ENCODE measurements at regions not wholly inside any gene's neighbourhood (a gene's known extent, or its start where the extent isn't known, plus 50 kb on each side); places are given as distances from the start of the nearest gene placed in this dataset.

- H3K27ac ChIP-seq (replicated peaks; ENCODE audit: low read length), result no peak overlapping the region
- H4K91ac ChIP-seq (ENCODE audit: low read depth, low read length, poor library complexity), result no peak overlapping the region
- H3K4me2 ChIP-seq (ENCODE audit: insufficient read depth, low read length, poor library complexity, severe bottlenecking), result no peak overlapping the region
- no peak overlapping the region for H2BK15ac ChIP-seq (ENCODE audit: low read length)
- peaks cover 0 to 4% of the 10 kb centered on the region in 2 donors for H3K4me1 ChIP-seq (ENCODE audit: control insufficient read depth in 2 of 2, insufficient read depth in 1 of 2, low read depth in 1 of 2, low read length in 2 of 2)
- H3K36me3 ChIP-seq (replicated peaks in 1 of 2; ENCODE audit: control insufficient read depth in 2 of 2, insufficient read depth in 2 of 2, low read length in 2 of 2), result no peaks in the 10 kb centered on the region
- H3K14ac ChIP-seq (ENCODE audit: low read length), result no peak overlapping the region
- H4K8ac ChIP-seq (ENCODE audit: low read depth, low read length), result no peak overlapping the region
- no peak overlapping the region for H2BK120ac ChIP-seq (ENCODE audit: low read depth, low read length)
- no peak overlapping the region for H3K9ac ChIP-seq (ENCODE audit: low read depth, low read length, poor library complexity)
- no peaks in the 10 kb centered on the region for H3K79me1 ChIP-seq (ENCODE audit: low read depth, low read length)
- H3K4me3 ChIP-seq (ENCODE audit: low read length in 2 of 2), result no peak overlapping the region
- WGBS, 2 donors (ENCODE audit: extremely low coverage in 2 of 2, insufficient read length in 2 of 2, insufficient replicate concordance in 1 of 2), result no CpG with 5 or more reads among the region's 1 CpG
- H3K18ac ChIP-seq (ENCODE audit: low read length), result no peak overlapping the region
- no peak overlapping the region for H2AFZ ChIP-seq (ENCODE audit: low read length)
- no peaks in the 10 kb centered on the region for H3K27me3 ChIP-seq (ENCODE audit: control insufficient read depth in 3 of 3, insufficient read depth in 3 of 3, low read depth in 1 of 3, low read length in 3 of 3)
- H3K9me3 ChIP-seq (replicated peaks in 1 of 2; ENCODE audit: control insufficient read depth in 2 of 2, insufficient read depth in 1 of 2, low read depth in 1 of 2, low read length in 2 of 2), result no peaks in the 10 kb centered on the region
- H2BK12ac ChIP-seq (ENCODE audit: low read length), result no peak overlapping the region
- H2AK5ac ChIP-seq (ENCODE audit: low read depth, low read length), result no peak overlapping the region
- H3K4ac ChIP-seq (ENCODE audit: low read length), result no peak overlapping the region
- no peak overlapping the region for H3K23ac ChIP-seq (ENCODE audit: low read depth, low read length, poor library complexity)
- DNase-seq (ENCODE audit: low spot score), result no peak
- no peak overlapping the region for H2BK5ac ChIP-seq (ENCODE audit: low read length)
Observed at GRCh38 chr1:94769551-94769950, 50.6 kb upstream of the SLC44A3 start.

- no peaks in the 10 kb centered on the region for H3K79me1 ChIP-seq (ENCODE audit: low read depth, low read length)
- no peak overlapping the region for H3K4ac ChIP-seq (ENCODE audit: low read length)
- no peaks in the 10 kb centered on the region for H3K36me3 ChIP-seq (replicated peaks in 1 of 2; ENCODE audit: control insufficient read depth in 2 of 2, insufficient read depth in 2 of 2, low read length in 2 of 2)
- no peak overlapping the region for H4K91ac ChIP-seq (ENCODE audit: low read depth, low read length, poor library complexity)
- H3K4me2 ChIP-seq (ENCODE audit: insufficient read depth, low read length, poor library complexity, severe bottlenecking), result no peak overlapping the region
- H2BK120ac ChIP-seq (ENCODE audit: low read depth, low read length), result no peak overlapping the region
- no peak overlapping the region for H2AK5ac ChIP-seq (ENCODE audit: low read depth, low read length)
- no peak overlapping the region for H3K18ac ChIP-seq (ENCODE audit: low read length)
- no peak overlapping the region for H3K9ac ChIP-seq (ENCODE audit: low read depth, low read length, poor library complexity)
- no peaks in the 10 kb centered on the region for H3K27me3 ChIP-seq (ENCODE audit: control insufficient read depth in 3 of 3, insufficient read depth in 3 of 3, low read depth in 1 of 3, low read length in 3 of 3)
- H3K4me3 ChIP-seq (ENCODE audit: low read length in 2 of 2), result no peak overlapping the region
- H3K4me1 ChIP-seq (ENCODE audit: control insufficient read depth in 2 of 2, insufficient read depth in 1 of 2, low read depth in 1 of 2, low read length in 2 of 2), result no peaks in the 10 kb centered on the region
- no peak for DNase-seq (ENCODE audit: low spot score)
- no peak overlapping the region for H2BK5ac ChIP-seq (ENCODE audit: low read length)
- no peak overlapping the region for H3K14ac ChIP-seq (ENCODE audit: low read length)
- no peak overlapping the region for H2BK12ac ChIP-seq (ENCODE audit: low read length)
- H2AFZ ChIP-seq (ENCODE audit: low read length), result no peak overlapping the region
- no CpG with 5 or more reads among the region's 4 CpGs for WGBS, 2 donors (ENCODE audit: extremely low coverage in 2 of 2, insufficient read length in 2 of 2, insufficient replicate concordance in 1 of 2)
- no peak overlapping the region for H4K8ac ChIP-seq (ENCODE audit: low read depth, low read length)
- no peak overlapping the region for H3K27ac ChIP-seq (replicated peaks; ENCODE audit: low read length)
- H3K9me3 ChIP-seq (replicated peaks in 1 of 2; ENCODE audit: control insufficient read depth in 2 of 2, insufficient read depth in 1 of 2, low read depth in 1 of 2, low read length in 2 of 2), result no peaks in the 10 kb centered on the region
- H3K23ac ChIP-seq (ENCODE audit: low read depth, low read length, poor library complexity), result no peak overlapping the region
- H2BK15ac ChIP-seq (ENCODE audit: low read length), result no peak overlapping the region
Observed at GRCh38 chr1:94768036-94768435, 52.1 kb upstream of the SLC44A3 start.

- H3K79me1 ChIP-seq (ENCODE audit: low read depth, low read length), result no peaks in the 10 kb centered on the region
- no peak overlapping the region for H2AFZ ChIP-seq (ENCODE audit: low read length)
- no peak overlapping the region for H3K9ac ChIP-seq (ENCODE audit: low read depth, low read length, poor library complexity)
- DNase-seq (ENCODE audit: low spot score), result no peak
- no peak overlapping the region for H2BK5ac ChIP-seq (ENCODE audit: low read length)
- WGBS, 2 donors (ENCODE audit: extremely low coverage in 2 of 2, insufficient read length in 2 of 2, insufficient replicate concordance in 1 of 2), result no CpG with 5 or more reads among the region's 3 CpGs
- no peak overlapping the region for H2AK5ac ChIP-seq (ENCODE audit: low read depth, low read length)
- H3K27ac ChIP-seq (replicated peaks; ENCODE audit: low read length), result no peak overlapping the region
- H3K14ac ChIP-seq (ENCODE audit: low read length), result no peak overlapping the region
- no peak overlapping the region for H2BK15ac ChIP-seq (ENCODE audit: low read length)
- H3K4me2 ChIP-seq (ENCODE audit: insufficient read depth, low read length, poor library complexity, severe bottlenecking), result no peak overlapping the region
- no peak overlapping the region for H4K91ac ChIP-seq (ENCODE audit: low read depth, low read length, poor library complexity)
- H3K23ac ChIP-seq (ENCODE audit: low read depth, low read length, poor library complexity), result no peak overlapping the region
- H2BK120ac ChIP-seq (ENCODE audit: low read depth, low read length), result no peak overlapping the region
- H3K4ac ChIP-seq (ENCODE audit: low read length), result no peak overlapping the region
- no peak overlapping the region for H3K4me3 ChIP-seq (ENCODE audit: low read length in 2 of 2)
- H3K4me1 ChIP-seq (ENCODE audit: control insufficient read depth in 2 of 2, insufficient read depth in 1 of 2, low read depth in 1 of 2, low read length in 2 of 2), result no peaks in the 10 kb centered on the region
- H4K8ac ChIP-seq (ENCODE audit: low read depth, low read length), result no peak overlapping the region
- H3K27me3 ChIP-seq (ENCODE audit: control insufficient read depth in 3 of 3, insufficient read depth in 3 of 3, low read depth in 1 of 3, low read length in 3 of 3), result no peaks in the 10 kb centered on the region
- no peak overlapping the region for H2BK12ac ChIP-seq (ENCODE audit: low read length)
- no peak overlapping the region for H3K18ac ChIP-seq (ENCODE audit: low read length)
- H3K9me3 ChIP-seq (replicated peaks in 1 of 2; ENCODE audit: control insufficient read depth in 2 of 2, insufficient read depth in 1 of 2, low read depth in 1 of 2, low read length in 2 of 2), result no peaks in the 10 kb centered on the region
- no peaks in the 10 kb centered on the region for H3K36me3 ChIP-seq (replicated peaks in 1 of 2; ENCODE audit: control insufficient read depth in 2 of 2, insufficient read depth in 2 of 2, low read length in 2 of 2)
Observed at GRCh38 chr1:94765958-94766357, 54.2 kb upstream of the SLC44A3 start.

- Histone ChIP-seq H2BK15ac (ENCODE audit: low read length) (no peak overlapping the region), H4K8ac (ENCODE audit: low read depth, low read length) (no peak overlapping the region), H3K36me3 (replicated peaks in 1 of 2; ENCODE audit: control insufficient read depth in 2 of 2, insufficient read depth in 2 of 2, low read length in 2 of 2) (peaks cover 0 to 2% of the 10 kb centered on the region in 2 donors), H2AFZ (ENCODE audit: low read length) (no peak overlapping the region), H2BK12ac (ENCODE audit: low read length) (no peak overlapping the region), H2AK5ac (ENCODE audit: low read depth, low read length) (no peak overlapping the region), H3K4me2 (ENCODE audit: insufficient read depth, low read length, poor library complexity, severe bottlenecking) (no peak overlapping the region), H3K14ac (ENCODE audit: low read length) (no peak overlapping the region), H2BK5ac (ENCODE audit: low read length) (no peak overlapping the region), H3K9ac (ENCODE audit: low read depth, low read length, poor library complexity) (no peak overlapping the region), H3K9me3 (replicated peaks in 1 of 2; ENCODE audit: control insufficient read depth in 2 of 2, insufficient read depth in 1 of 2, low read depth in 1 of 2, low read length in 2 of 2) (no peaks in the 10 kb centered on the region), H3K23ac (ENCODE audit: low read depth, low read length, poor library complexity) (no peak overlapping the region), H3K4ac (ENCODE audit: low read length) (no peak overlapping the region), H3K4me3 (ENCODE audit: low read length in 2 of 2) (no peak overlapping the region), H2BK120ac (ENCODE audit: low read depth, low read length) (no peak overlapping the region), H3K18ac (ENCODE audit: low read length) (no peak overlapping the region), H3K27ac (replicated peaks; ENCODE audit: low read length) (no peak overlapping the region), H3K27me3 (ENCODE audit: control insufficient read depth in 3 of 3, insufficient read depth in 3 of 3, low read depth in 1 of 3, low read length in 3 of 3) (no peaks in the 10 kb centered on the region), H3K79me1 (ENCODE audit: low read depth, low read length) (no peaks in the 10 kb centered on the region), H3K4me1 (ENCODE audit: control insufficient read depth in 2 of 2, insufficient read depth in 1 of 2, low read depth in 1 of 2, low read length in 2 of 2) (peaks cover 0 to 5% of the 10 kb centered on the region in 2 donors), H4K91ac (ENCODE audit: low read depth, low read length, poor library complexity) (no peak overlapping the region)
- DNase-seq (ENCODE audit: low spot score), result no peak
Observed at GRCh38 chr1:94759188-94759587, 61.0 kb upstream of the SLC44A3 start.

Data from neuronal stem cell (in vitro differentiated cells).